Spleen (tissue), 11 donors: ENCODE measurements at regions not wholly inside any gene's neighbourhood (a gene's known extent, or its start where the extent isn't known, plus 50 kb on each side); places are given as distances from the start of the nearest gene placed in this dataset.

ENCODE experiments used
- DNase-seq: peaks from one replicate; pipeline ENCODE4 v3.0.0-alpha.2; 2020
- H3K27ac ChIP-seq, 8 donors: fragments of 200-600 bp; sonication (generic) in 7 of 8; 1 replicate in 4 of 8; 2 replicates in 4 of 8; pipeline versions ENCODE4 v1.5.0 to v1.8.0; 2016 to 2021; ENCODE audit warnings: inconsistent platforms in 4 of 8, mild to moderate bottlenecking in 4 of 8, moderate library complexity in 1 of 8
- H3K27me3 ChIP-seq, 7 donors: fragments of 200-600 bp; sonication (generic) in 6 of 7; replicated peaks in 1 of 7; 1 replicate in 4 of 7; 2 replicates in 3 of 7; pipeline versions ENCODE4 v1.5.0 to v1.8.0; 2016 to 2021; ENCODE audit warnings: inconsistent platforms in 3 of 7, mild to moderate bottlenecking in 1 of 7
- H3K36me3 ChIP-seq, 6 donors: fragments of 200-600 bp; sonication (generic) in 5 of 6; 1 replicate in 4 of 6; 2 replicates in 2 of 6; pipeline versions ENCODE4 v1.5.0 to v1.8.0; 2016 to 2021; ENCODE audit warnings: inconsistent platforms in 2 of 6
- H3K4me1 ChIP-seq, 6 donors: fragments of 200-600 bp; sonication (generic) in 5 of 6; 1 replicate in 3 of 6; 2 replicates in 3 of 6; pipeline versions ENCODE4 v1.5.0 to v1.8.0; 2016 to 2021; ENCODE audit warnings: inconsistent platforms in 3 of 6
- H3K4me3 ChIP-seq, 8 donors: fragments of 200-600 bp; sonication (generic) in 7 of 8; 1 replicate in 4 of 8; 2 replicates in 4 of 8; pipeline versions ENCODE4 v1.5.0 to v1.8.0; 2016 to 2021; ENCODE audit warnings: inconsistent platforms in 4 of 8, mild to moderate bottlenecking in 4 of 8, moderate library complexity in 2 of 8
- H3K9me3 ChIP-seq, 8 donors: fragments of 200-600 bp; sonication (generic) in 7 of 8; 1 replicate in 4 of 8; 2 replicates in 4 of 8; pipeline versions ENCODE4 v1.5.0 to v1.8.0; 2016 to 2021; ENCODE audit warnings: inconsistent platforms in 4 of 8
- CTCF ChIP-seq, 11 experiments: fragments of 200-600 bp in 7 of 11; fragments of 450-650 bp in 4 of 11; sonication (generic) in 4 of 11; IDR thresholded peaks in 8 of 11; conservative IDR thresholded peaks in 3 of 11; 1 replicate in 7 of 11; 2 replicates in 4 of 11; pipeline versions ENCODE4 v1.4.0 to v1.8.0; 2016 to 2021; ENCODE audit warnings: antibody characterized with exemption in 11 of 11, inconsistent platforms in 4 of 11, mild to moderate bottlenecking in 1 of 11
- POLR2A ChIP-seq, 3 donors: fragments of 450-650 bp; IDR thresholded peaks; one replicate each; pipeline ENCODE4 v1.5.1; 2017; ENCODE audit warnings: antibody characterized with exemption in 3 of 3, mild to moderate bottlenecking in 1 of 3
- POLR2AphosphoS5 ChIP-seq, 3 donors: sonication (generic); formaldehyde crosslinking; IDR thresholded peaks; one replicate each; pipeline ENCODE4 v1.5.1; 2017; ENCODE audit warnings: antibody characterized with exemption in 3 of 3
- WGBS, 5 donors: extraction: QIAGEN DNeasy Blood & Tissue Kit in 3 of 5; methylation state at CpG; one replicate each; pipeline versions ENCODE4 v1.1.5 to v1.1.7; 2013 to 2018; 5-methylcytosine and 5-hydroxymethylcytosine counted together
- intact Hi-C: fragments of 100-400 bp; cut with DNase I; formaldehyde crosslinking; loops from one replicate; pipeline ENCODE4 v1.15.0; 2023; ENCODE audit warnings: low total_unique reads
- donor health status: healthy with polysubstance abuse.
- donor health status: DM: no; HTN: no; CAD: no; lungs with moderate emphysema.
- donor health status: DM: no; HTN: no; CAD: no.
- donor health status: Bipolar disorder and iron deficiency.
- donor health status: healthy.
- donor health status: DM: no; HTN: no; CAD: no.
- donor health status: DM: yes; HTN: yes; CAD: no.

GRCh38 chr6:81988446-81988845 lies 236.0 kb upstream of the TENT5A start:
- Histone ChIP-seq H3K27ac (no peak overlapping the region), H3K27me3 (no peaks in the 10 kb centered on the region), H3K36me3 (no peaks in the 10 kb centered on the region), H3K9me3 (no peaks in the 10 kb centered on the region), H3K4me1 (no peaks in the 10 kb centered on the region), H3K4me3 (no peak overlapping the region)
- WGBS, 5 donors = 85 to 95% (median 88%) methylated on average over 1 of the region's 1 CpG
- intact Hi-C loops = no loop called here
- TF ChIP-seq POLR2A (IDR thresholded peaks at IDR 0.05) (no peak), CTCF (IDR thresholded peaks at IDR 0.05 in 8 of 11, conservative IDR thresholded peaks at IDR 0.05 in 3 of 11) (no peak), POLR2AphosphoS5 (IDR thresholded peaks at IDR 0.05) (no peak)
- no peak for DNase-seq

- no peaks in the 10 kb centered on the region for H3K9me3 ChIP-seq
- no peaks in the 10 kb centered on the region for H3K4me1 ChIP-seq
- no peaks in the 10 kb centered on the region for H3K36me3 ChIP-seq
- no peak overlapping the region for H3K27ac ChIP-seq
- intact Hi-C loops = no loop called here
- H3K4me3 ChIP-seq = no peak overlapping the region
- TF ChIP-seq POLR2AphosphoS5 (IDR thresholded peaks at IDR 0.05) (no peak), POLR2A (IDR thresholded peaks at IDR 0.05) (no peak), CTCF (IDR thresholded peaks at IDR 0.05 in 8 of 11, conservative IDR thresholded peaks at IDR 0.05 in 3 of 11) (no peak)
- DNase-seq = no peak
- no peaks in the 10 kb centered on the region for H3K27me3 ChIP-seq
- 79 to 89% (median 83%) methylated on average over 3 of the region's 3 CpGs for WGBS, 5 donors
Measured at GRCh38 chr6:81987293-81987692, 234.8 kb upstream of the TENT5A start.

GRCh38 chr6:81985191-81985590 lies 232.7 kb upstream of the TENT5A start:
- 88 to 96% (median 93%) methylated on average over 1 of the region's 1 CpG for WGBS, 5 donors
- H3K4me1 ChIP-seq = no peaks in the 10 kb centered on the region
- no peak overlapping the region for H3K27ac ChIP-seq
- no peak overlapping the region for H3K4me3 ChIP-seq
- H3K27me3 ChIP-seq = no peaks in the 10 kb centered on the region
- intact Hi-C loops = no loop called here
- H3K9me3 ChIP-seq = peaks cover 0 to 4% (median under 1%) of the 10 kb centered on the region in 8 donors
- no peak for DNase-seq
- H3K36me3 ChIP-seq = no peaks in the 10 kb centered on the region
- no peak for TF ChIP-seq POLR2AphosphoS5 (IDR thresholded peaks at IDR 0.05)

- TF ChIP-seq POLR2AphosphoS5 (IDR thresholded peaks at IDR 0.05) = no peak
- WGBS, 5 donors = 73 to 85% (median 80%) methylated on average over 1 of the region's 1 CpG
- H3K27ac ChIP-seq = no peak overlapping the region
- H3K4me3 ChIP-seq = no peak overlapping the region
- peaks cover 0 to 9% (median 5%) of the 10 kb centered on the region in 8 donors for H3K9me3 ChIP-seq
- no peak for DNase-seq
- no peaks in the 10 kb centered on the region for H3K4me1 ChIP-seq
- H3K27me3 ChIP-seq = no peaks in the 10 kb centered on the region
- H3K36me3 ChIP-seq = no peaks in the 10 kb centered on the region
- intact Hi-C loops = no loop called here
Measured at GRCh38 chr6:81984599-81984998, 232.1 kb upstream of the TENT5A start.

- Histone ChIP-seq H3K4me1 (no peaks in the 10 kb centered on the region), H3K9me3 (peaks cover 0 to 16% (median 6%) of the 10 kb centered on the region in 8 donors), H3K4me3 (no peak overlapping the region), H3K27me3 (no peaks in the 10 kb centered on the region), H3K36me3 (no peaks in the 10 kb centered on the region), H3K27ac (no peak overlapping the region)
- no peak for DNase-seq
- intact Hi-C loops = no loop called here
- TF ChIP-seq POLR2AphosphoS5 (IDR thresholded peaks at IDR 0.05) = no peak
- TF ChIP-seq CTCF (IDR thresholded peaks at IDR 0.05 in 8 of 11, conservative IDR thresholded peaks at IDR 0.05 in 3 of 11) = no peak
- TF ChIP-seq POLR2A (IDR thresholded peaks at IDR 0.05) = no peak
- WGBS, 5 donors = 61 to 90% (median 67%) methylated on average over 1 of the region's 1 CpG
Measured at GRCh38 chr6:81981812-81982211, 229.3 kb upstream of the TENT5A start.
